Panc1 (cell line): ENCODE measurements at regions not wholly inside any gene's neighbourhood (a gene's known extent, or its start where the extent isn't known, plus 50 kb on each side); places are given as distances from the start of the nearest gene placed in this dataset.

Experiments
- ATAC-seq: fragments of 200-7000 bp; cut with Tn5 transposase; 2 replicates; pipeline ENCODE4 v1.9.1; 2020; ENCODE audit warnings: mild to moderate bottlenecking, moderate library complexity
- BruUV-seq: library from RNA; stranded (reverse); fragments of 400-500 nt; replicated peaks from 2 replicates; lab custom pipeline; 2021; lab: Mats Ljungman, UMichigan
- CTCF ChIA-PET: fragments of 300-600 bp; sonication (Branson Sonifier 250); formaldehyde crosslinking; loops from one replicate; lab custom pipeline; 2022; ENCODE audit warnings: antibody characterized with exemption; lab: Charles Lee
- POLR2A ChIA-PET: fragments of 300-600 bp; sonication (Branson Sonifier 250); formaldehyde crosslinking; loops from one replicate; lab custom pipeline; 2022; ENCODE audit warnings: antibody characterized with exemption; lab: Charles Lee
- DNase-seq: peaks from one replicate; pipeline ENCODE4 v3.0.0-alpha.2; 2010; ENCODE audit warnings: low read depth, low spot score
- H3K27ac ChIP-seq: 2 replicates; pipeline ENCODE4 v1.5.1; 2011; ENCODE audit warnings: mild to moderate bottlenecking, low read length, inconsistent platforms
- H3K27me3 ChIP-seq: fragments of 200-500 bp; sonication (Bioruptor generic); 2 replicates; pipeline ENCODE4 v1.6.0; 2014; ENCODE audit warnings: low read length, inconsistent platforms; ENCODE audit not compliant: control insufficient read depth, insufficient read depth
- H3K36me3 ChIP-seq: fragments of 200-500 bp; sonication (Bioruptor generic); 2 replicates; pipeline ENCODE4 v1.5.1; 2014; ENCODE audit warnings: inconsistent platforms, mild to moderate bottlenecking, low read length, moderate library complexity; ENCODE audit not compliant: control insufficient read depth, insufficient read depth
- H3K4me1 ChIP-seq: 2 replicates; pipeline ENCODE4 v1.5.1; 2011; ENCODE audit warnings: inconsistent platforms, mild to moderate bottlenecking, low read length, moderate library complexity; ENCODE audit not compliant: control insufficient read depth, insufficient read depth
- H3K4me3 ChIP-seq, 2 experiments: 2 replicates each; pipeline ENCODE4 v1.5.1; 2011 to 2012; ENCODE audit warnings: low read depth in 2 of 2, low read length in 2 of 2, mild to moderate bottlenecking in 2 of 2, inconsistent platforms in 1 of 2, moderate library complexity in 1 of 2
- H3K9me3 ChIP-seq: fragments of 200-500 bp; sonication (Bioruptor generic); 2 replicates; pipeline ENCODE4 v1.5.1; 2014; ENCODE audit warnings: low read depth, mild to moderate bottlenecking, inconsistent platforms, low read length, moderate library complexity; ENCODE audit not compliant: control insufficient read depth, insufficient read depth
- POLR2AphosphoS5 ChIP-seq: IDR thresholded peaks from 2 replicates; pipeline ENCODE4 v1.6.1; 2012; ENCODE audit warnings: mild to moderate bottlenecking, low read depth, low read length, moderate library complexity
- SIN3A ChIP-seq: IDR thresholded peaks from 2 replicates; pipeline ENCODE4 v1.6.1; 2012; ENCODE audit warnings: low read depth, mild to moderate bottlenecking, low read length, moderate library complexity, borderline replicate concordance; ENCODE audit not compliant: insufficient read depth
- TCF7L2 ChIP-seq: IDR thresholded peaks from 2 replicates; pipeline ENCODE4 v1.6.1; 2011; ENCODE audit warnings: mild to moderate bottlenecking, low read depth, low read length, inconsistent platforms
- in situ Hi-C: cut with HindIII; loops from 2 replicates; pipeline ENCODE4 v1.10.0; 2016; ENCODE audit warnings: low sequenced_read_pairs, low pct_unique_long_range_greater_than_20kb
- intact Hi-C: fragments of 100-400 bp; cut with micrococcal nuclease; formaldehyde crosslinking; loops from one replicate; pipeline ENCODE4 v1.10.0; 2022; ENCODE audit not compliant: unreplicated experiment
- TF ChIP-seq, protein P1 (sequence below), 2 experiments: IDR thresholded peaks; 2 replicates each; pipeline ENCODE4 v1.6.1; 2011 to 2012; ENCODE audit warnings: low read depth in 2 of 2, control low read depth in 1 of 2, low read length in 1 of 2, mild to moderate bottlenecking in 1 of 2, moderate library complexity in 1 of 2; ENCODE audit not compliant: insufficient read depth in 1 of 2
- TF ChIP-seq, protein P2 (sequence below): fragments of 450-650 bp; IDR thresholded peaks from 2 replicates; pipeline ENCODE4 v1.5.1; 2017; ENCODE audit warnings: mild to moderate bottlenecking

GRCh38 chr14:64639340-64639821 is 64.8 kb upstream of the PLEKHG3 start:
- Histone ChIP-seq H3K9me3 (no peaks in the 10 kb centered on the region), H3K4me1 (no peaks in the 10 kb centered on the region; the same call in 1 of the 2 replicates), H3K4me3 (no peak overlapping the region), H3K27ac (no peak overlapping the region), H3K36me3 (no peaks in the 10 kb centered on the region), H3K27me3 (no peaks in the 10 kb centered on the region)
- ATAC-seq (no peak), DNase-seq (no peak)
- in situ Hi-C loops (no loop called here), intact Hi-C loops (loop anchor here (10.0 kb wide), 1 partner anchor 95 kb away; the partner anchor contains the start of genes HSPA2 and PPP1R36)
- no TSS peak for BruUV-seq
- POLR2A ChIA-PET: no interaction called here
- CTCF ChIA-PET: no interaction called here
- TF ChIP-seq, protein P1, sequence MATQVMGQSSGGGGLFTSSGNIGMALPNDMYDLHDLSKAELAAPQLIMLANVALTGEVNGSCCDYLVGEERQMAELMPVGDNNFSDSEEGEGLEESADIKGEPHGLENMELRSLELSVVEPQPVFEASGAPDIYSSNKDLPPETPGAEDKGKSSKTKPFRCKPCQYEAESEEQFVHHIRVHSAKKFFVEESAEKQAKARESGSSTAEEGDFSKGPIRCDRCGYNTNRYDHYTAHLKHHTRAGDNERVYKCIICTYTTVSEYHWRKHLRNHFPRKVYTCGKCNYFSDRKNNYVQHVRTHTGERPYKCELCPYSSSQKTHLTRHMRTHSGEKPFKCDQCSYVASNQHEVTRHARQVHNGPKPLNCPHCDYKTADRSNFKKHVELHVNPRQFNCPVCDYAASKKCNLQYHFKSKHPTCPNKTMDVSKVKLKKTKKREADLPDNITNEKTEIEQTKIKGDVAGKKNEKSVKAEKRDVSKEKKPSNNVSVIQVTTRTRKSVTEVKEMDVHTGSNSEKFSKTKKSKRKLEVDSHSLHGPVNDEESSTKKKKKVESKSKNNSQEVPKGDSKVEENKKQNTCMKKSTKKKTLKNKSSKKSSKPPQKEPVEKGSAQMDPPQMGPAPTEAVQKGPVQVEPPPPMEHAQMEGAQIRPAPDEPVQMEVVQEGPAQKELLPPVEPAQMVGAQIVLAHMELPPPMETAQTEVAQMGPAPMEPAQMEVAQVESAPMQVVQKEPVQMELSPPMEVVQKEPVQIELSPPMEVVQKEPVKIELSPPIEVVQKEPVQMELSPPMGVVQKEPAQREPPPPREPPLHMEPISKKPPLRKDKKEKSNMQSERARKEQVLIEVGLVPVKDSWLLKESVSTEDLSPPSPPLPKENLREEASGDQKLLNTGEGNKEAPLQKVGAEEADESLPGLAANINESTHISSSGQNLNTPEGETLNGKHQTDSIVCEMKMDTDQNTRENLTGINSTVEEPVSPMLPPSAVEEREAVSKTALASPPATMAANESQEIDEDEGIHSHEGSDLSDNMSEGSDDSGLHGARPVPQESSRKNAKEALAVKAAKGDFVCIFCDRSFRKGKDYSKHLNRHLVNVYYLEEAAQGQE (IDR thresholded peaks at IDR 0.05; ENCODE audit: insufficient read depth in 1 of 2, low read depth in 2 of 2, low read length in 1 of 2): no peak
- no peak for TF ChIP-seq SIN3A
- TF ChIP-seq, protein P2, sequence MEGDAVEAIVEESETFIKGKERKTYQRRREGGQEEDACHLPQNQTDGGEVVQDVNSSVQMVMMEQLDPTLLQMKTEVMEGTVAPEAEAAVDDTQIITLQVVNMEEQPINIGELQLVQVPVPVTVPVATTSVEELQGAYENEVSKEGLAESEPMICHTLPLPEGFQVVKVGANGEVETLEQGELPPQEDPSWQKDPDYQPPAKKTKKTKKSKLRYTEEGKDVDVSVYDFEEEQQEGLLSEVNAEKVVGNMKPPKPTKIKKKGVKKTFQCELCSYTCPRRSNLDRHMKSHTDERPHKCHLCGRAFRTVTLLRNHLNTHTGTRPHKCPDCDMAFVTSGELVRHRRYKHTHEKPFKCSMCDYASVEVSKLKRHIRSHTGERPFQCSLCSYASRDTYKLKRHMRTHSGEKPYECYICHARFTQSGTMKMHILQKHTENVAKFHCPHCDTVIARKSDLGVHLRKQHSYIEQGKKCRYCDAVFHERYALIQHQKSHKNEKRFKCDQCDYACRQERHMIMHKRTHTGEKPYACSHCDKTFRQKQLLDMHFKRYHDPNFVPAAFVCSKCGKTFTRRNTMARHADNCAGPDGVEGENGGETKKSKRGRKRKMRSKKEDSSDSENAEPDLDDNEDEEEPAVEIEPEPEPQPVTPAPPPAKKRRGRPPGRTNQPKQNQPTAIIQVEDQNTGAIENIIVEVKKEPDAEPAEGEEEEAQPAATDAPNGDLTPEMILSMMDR: no peak
- TF ChIP-seq POLR2AphosphoS5: no peak
- TF ChIP-seq TCF7L2: no peak

- ChIA-PET CTCF (no interaction called here), POLR2A (no interaction called here)
- intact Hi-C loops: no loop called here
- TF ChIP-seq, protein P1 (IDR thresholded peaks at IDR 0.05; ENCODE audit: insufficient read depth in 1 of 2, low read depth in 2 of 2, low read length in 1 of 2): no peak
- no peak for TF ChIP-seq TCF7L2
- TF ChIP-seq, protein P2: no peak
- TF ChIP-seq SIN3A: no peak
- no peak for TF ChIP-seq POLR2AphosphoS5
- DNase-seq (no peak), ATAC-seq (no peak)
- H3K27ac ChIP-seq: no peak overlapping the region
- no peaks in the 10 kb centered on the region for H3K27me3 ChIP-seq
- in situ Hi-C loops: no loop called here
- BruUV-seq: no TSS peak
- H3K4me3 ChIP-seq: no peak overlapping the region
- H3K36me3 ChIP-seq: no peaks in the 10 kb centered on the region
- H3K4me1 ChIP-seq: no peaks in the 10 kb centered on the region; the same call in none of the 2 replicates
- no peaks in the 10 kb centered on the region for H3K9me3 ChIP-seq
These were observed 63.4 kb upstream of the PLEKHG3 start for GRCh38 chr14:64640839-64641238.
